ENCODE measurements at regions not wholly inside any gene's neighbourhood (a gene's known extent, or its start where the extent isn't known, plus 50 kb on each side); places are given as distances from the start of the nearest gene placed in this dataset.
A peak's percentile ranks its signal among the peaks of the same experiment; 100 is the strongest.

DNA sequence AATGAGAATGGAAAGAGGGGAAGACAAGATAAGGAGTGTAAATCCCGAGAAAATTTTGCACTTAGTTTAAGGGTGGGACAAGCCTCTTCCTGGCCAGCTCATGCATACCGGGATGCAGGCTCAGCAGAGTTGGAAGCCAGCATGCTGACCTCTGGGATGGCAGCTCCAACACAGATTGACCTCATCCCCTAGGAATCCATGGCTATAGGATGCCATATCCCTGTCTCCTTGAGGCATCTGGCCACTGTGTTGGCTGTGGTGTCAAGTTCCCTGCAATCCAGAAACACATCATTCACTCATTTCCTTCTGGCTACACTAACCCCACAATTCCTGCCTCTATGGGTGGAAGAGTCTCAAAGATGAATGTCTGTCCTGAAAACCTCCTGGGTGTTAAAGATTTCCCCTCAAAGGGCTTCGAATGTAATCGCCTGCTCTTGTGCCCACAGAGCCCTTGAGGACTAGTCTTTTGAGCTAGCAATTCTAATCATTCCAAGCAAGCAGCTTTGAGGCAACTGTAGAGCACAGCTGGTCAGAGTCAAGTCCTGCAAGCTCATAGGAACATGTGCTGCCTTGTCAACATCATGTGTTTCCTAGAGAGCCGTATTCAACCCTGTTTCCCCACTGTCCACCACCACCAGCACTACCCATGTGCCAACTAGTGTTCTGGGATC, 141.4 kb downstream of the PMP22 start:
- Histone ChIP-seq H3K9me3 (ENCODE audit: low read length) (no peaks in the 10 kb centered on the region), H3K4me1 (ENCODE audit: insufficient read depth, low read length) (no peaks in the 10 kb centered on the region), H4K20me1 (ENCODE audit: insufficient read depth, low read length) (no peaks in the 10 kb centered on the region), H2AFZ (ENCODE audit: low read length) (no peak overlapping the region), H3K9ac (ENCODE audit: insufficient read depth, low read depth, low read length) (no peak overlapping the region), H3K79me2 (ENCODE audit: insufficient read depth, low read length) (no peaks in the 10 kb centered on the region), H3K27ac (ENCODE audit: extremely low read length, insufficient read depth, low read length) (no peak overlapping the region), H3K36me3 (replicated peaks in 1 of 2; ENCODE audit: control insufficient read depth in 1 of 2, insufficient read depth in 2 of 2, low read length in 2 of 2) (no peaks in the 10 kb centered on the region), H3K4me3 (replicated peaks in 1 of 3; ENCODE audit: insufficient read depth in 1 of 3, low read depth in 2 of 3, low read length in 3 of 3) (no peak overlapping the region), H3K4me2 (ENCODE audit: low read depth, low read length) (no peak overlapping the region), H3K27me3 (ENCODE audit: control insufficient read depth in 1 of 2, insufficient read depth in 2 of 2, low read length in 2 of 2) (peaks cover 0 to 5% of the 10 kb centered on the region in 2 experiments; a peak in 2 of 5 replicates)
- in situ Hi-C loops (cut with HindIII; ENCODE audit: extremely low pct_ligation_motif_present, low pct_unique_long_range_greater_than_20kb) = no loop called here
- no TSS peak for BruUV-seq (replicated peaks)
- ChIA-PET CTCF (ENCODE audit: low intra/inter-chr PET ratio, low total read pairs) (no interaction called here), POLR2A (no interaction called here)
- DNase-seq (ENCODE audit: low spot score) (no peak), ATAC-seq (no peak), FAIRE-seq (no peak)
- 0% methylated on average over 5 of the region's 5 CpGs for WGBS (ENCODE audit: low lambda C conversion rate)
- TF ChIP-seq, protein P1, sequence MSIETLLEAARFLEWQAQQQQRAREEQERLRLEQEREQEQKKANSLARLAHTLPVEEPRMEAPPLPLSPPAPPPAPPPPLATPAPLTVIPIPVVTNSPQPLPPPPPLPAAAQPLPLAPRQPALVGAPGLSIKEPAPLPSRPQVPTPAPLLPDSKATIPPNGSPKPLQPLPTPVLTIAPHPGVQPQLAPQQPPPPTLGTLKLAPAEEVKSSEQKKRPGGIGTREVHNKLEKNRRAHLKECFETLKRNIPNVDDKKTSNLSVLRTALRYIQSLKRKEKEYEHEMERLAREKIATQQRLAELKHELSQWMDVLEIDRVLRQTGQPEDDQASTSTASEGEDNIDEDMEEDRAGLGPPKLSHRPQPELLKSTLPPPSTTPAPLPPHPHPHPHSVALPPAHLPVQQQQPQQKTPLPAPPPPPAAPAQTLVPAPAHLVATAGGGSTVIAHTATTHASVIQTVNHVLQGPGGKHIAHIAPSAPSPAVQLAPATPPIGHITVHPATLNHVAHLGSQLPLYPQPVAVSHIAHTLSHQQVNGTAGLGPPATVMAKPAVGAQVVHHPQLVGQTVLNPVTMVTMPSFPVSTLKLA (IDR thresholded peaks at IDR 0.05) = peak; percentile 92
- TF ChIP-seq RCOR2 (CRISPR knock-in tag; IDR thresholded peaks at IDR 0.05) = no peak
- intact Hi-C loops (cut with micrococcal nuclease; ENCODE audit: unreplicated experiment) = no loop called here

DNA sequence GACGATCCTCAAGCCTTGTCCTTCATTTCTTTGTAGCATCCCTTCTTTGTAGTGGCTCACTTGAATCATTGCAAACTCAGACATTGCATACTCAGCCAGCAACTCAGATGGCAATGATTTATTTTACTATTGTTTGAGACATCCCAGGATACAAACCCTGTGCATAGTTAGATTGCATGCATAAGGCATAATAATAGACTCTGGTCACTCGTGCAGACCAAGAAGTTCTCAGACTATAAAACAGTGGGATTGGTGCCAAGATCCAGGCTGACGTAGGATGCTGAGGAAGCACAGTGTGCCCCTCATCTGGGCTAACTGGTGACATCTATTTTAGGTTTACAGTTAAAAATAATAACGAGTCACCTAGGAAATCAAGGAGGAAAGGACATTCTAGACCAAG, 142.3 kb downstream of the PMP22 start:
- DNase-seq (ENCODE audit: low spot score) = no peak
- H4K20me1 ChIP-seq (ENCODE audit: insufficient read depth, low read length) = no peaks in the 10 kb centered on the region
- H2AFZ ChIP-seq (ENCODE audit: low read length) = no peak overlapping the region
- no peak overlapping the region for H3K4me2 ChIP-seq (ENCODE audit: low read depth, low read length)
- H3K36me3 ChIP-seq (replicated peaks in 1 of 2; ENCODE audit: control insufficient read depth in 1 of 2, insufficient read depth in 2 of 2, low read length in 2 of 2) = no peaks in the 10 kb centered on the region
- in situ Hi-C loops (cut with HindIII; ENCODE audit: extremely low pct_ligation_motif_present, low pct_unique_long_range_greater_than_20kb) (no loop called here), intact Hi-C loops (cut with micrococcal nuclease; ENCODE audit: unreplicated experiment) (no loop called here)
- no peaks in the 10 kb centered on the region for H3K79me2 ChIP-seq (ENCODE audit: insufficient read depth, low read length)
- BruUV-seq (replicated peaks) = no TSS peak
- H3K27me3 ChIP-seq (ENCODE audit: control insufficient read depth in 1 of 2, insufficient read depth in 2 of 2, low read length in 2 of 2) = peaks cover 0 to 5% of the 10 kb centered on the region in 2 experiments; a peak in 2 of 5 replicates
- no peak for ATAC-seq
- no peak overlapping the region for H3K4me3 ChIP-seq (replicated peaks in 1 of 3; ENCODE audit: insufficient read depth in 1 of 3, low read depth in 2 of 3, low read length in 3 of 3)
- H3K9me3 ChIP-seq (ENCODE audit: low read length) = no peaks in the 10 kb centered on the region
- POLR2A ChIA-PET = no interaction called here
- H3K9ac ChIP-seq (ENCODE audit: insufficient read depth, low read depth, low read length) = no peak overlapping the region
- no peak for FAIRE-seq
- H3K4me1 ChIP-seq (ENCODE audit: insufficient read depth, low read length) = no peaks in the 10 kb centered on the region
- CTCF ChIA-PET (ENCODE audit: low intra/inter-chr PET ratio, low total read pairs) = no interaction called here
- H3K27ac ChIP-seq (ENCODE audit: extremely low read length, insufficient read depth, low read length) = no peak overlapping the region
- WGBS (ENCODE audit: low lambda C conversion rate) = 0% methylated on average over 4 of the region's 4 CpGs
- TF ChIP-seq FOXJ3 (CRISPR knock-in tag; IDR thresholded peaks at IDR 0.05; ENCODE audit: borderline replicate concordance) (no peak), ERF (CRISPR knock-in tag; IDR thresholded peaks at IDR 0.05) (no peak), CENPX (CRISPR knock-in tag; IDR thresholded peaks at IDR 0.05) (no peak), SP1 (IDR thresholded peaks at IDR 0.05) (no peak), SP1 (CRISPR knock-in tag; IDR thresholded peaks at IDR 0.05) (no peak), ZNF878 (CRISPR knock-in tag; IDR thresholded peaks at IDR 0.05) (no peak), SYNCRIP (IDR thresholded peaks at IDR 0.05; ENCODE audit: insufficient read depth, low read depth, low read length) (no peak), ZNF337 (CRISPR knock-in tag; IDR thresholded peaks at IDR 0.05; ENCODE audit: borderline replicate concordance, low read depth) (no peak)
- TF ChIP-seq, protein P2, sequence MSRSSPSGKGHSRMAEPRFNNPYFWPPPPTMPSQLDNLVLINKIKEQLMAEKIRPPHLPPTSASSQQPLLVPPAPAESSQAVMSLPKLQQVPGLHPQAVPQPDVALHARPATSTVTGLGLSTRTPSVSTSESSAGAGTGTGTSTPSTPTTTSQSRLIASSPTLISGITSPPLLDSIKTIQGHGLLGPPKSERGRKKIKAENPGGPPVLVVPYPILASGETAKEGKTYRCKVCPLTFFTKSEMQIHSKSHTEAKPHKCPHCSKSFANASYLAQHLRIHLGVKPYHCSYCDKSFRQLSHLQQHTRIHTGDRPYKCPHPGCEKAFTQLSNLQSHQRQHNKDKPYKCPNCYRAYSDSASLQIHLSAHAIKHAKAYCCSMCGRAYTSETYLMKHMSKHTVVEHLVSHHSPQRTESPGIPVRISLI (CRISPR knock-in tag; IDR thresholded peaks at IDR 0.05; ENCODE audit: borderline replicate concordance) = no peak
- TF ChIP-seq, protein P3, sequence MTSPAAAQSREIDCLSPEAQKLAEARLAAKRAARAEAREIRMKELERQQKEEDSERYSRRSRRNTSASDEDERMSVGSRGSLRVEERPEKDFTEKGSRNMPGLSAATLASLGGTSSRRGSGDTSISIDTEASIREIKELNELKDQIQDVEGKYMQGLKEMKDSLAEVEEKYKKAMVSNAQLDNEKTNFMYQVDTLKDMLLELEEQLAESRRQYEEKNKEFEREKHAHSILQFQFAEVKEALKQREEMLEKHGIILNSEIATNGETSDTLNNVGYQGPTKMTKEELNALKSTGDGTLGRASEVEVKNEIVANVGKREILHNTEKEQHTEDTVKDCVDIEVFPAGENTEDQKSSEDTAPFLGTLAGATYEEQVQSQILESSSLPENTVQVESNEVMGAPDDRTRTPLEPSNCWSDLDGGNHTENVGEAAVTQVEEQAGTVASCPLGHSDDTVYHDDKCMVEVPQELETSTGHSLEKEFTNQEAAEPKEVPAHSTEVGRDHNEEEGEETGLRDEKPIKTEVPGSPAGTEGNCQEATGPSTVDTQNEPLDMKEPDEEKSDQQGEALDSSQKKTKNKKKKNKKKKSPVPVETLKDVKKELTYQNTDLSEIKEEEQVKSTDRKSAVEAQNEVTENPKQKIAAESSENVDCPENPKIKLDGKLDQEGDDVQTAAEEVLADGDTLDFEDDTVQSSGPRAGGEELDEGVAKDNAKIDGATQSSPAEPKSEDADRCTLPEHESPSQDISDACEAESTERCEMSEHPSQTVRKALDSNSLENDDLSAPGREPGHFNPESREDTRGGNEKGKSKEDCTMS (CRISPR knock-in tag; conservative IDR thresholded peaks at IDR 0.05) = no peak

Measured in HepG2 (cell line).